ENCODE measurements at regions not wholly inside any gene's neighbourhood (a gene's known extent, or its start where the extent isn't known, plus 50 kb on each side); places are given as distances from the start of the nearest gene placed in this dataset.

DNA sequence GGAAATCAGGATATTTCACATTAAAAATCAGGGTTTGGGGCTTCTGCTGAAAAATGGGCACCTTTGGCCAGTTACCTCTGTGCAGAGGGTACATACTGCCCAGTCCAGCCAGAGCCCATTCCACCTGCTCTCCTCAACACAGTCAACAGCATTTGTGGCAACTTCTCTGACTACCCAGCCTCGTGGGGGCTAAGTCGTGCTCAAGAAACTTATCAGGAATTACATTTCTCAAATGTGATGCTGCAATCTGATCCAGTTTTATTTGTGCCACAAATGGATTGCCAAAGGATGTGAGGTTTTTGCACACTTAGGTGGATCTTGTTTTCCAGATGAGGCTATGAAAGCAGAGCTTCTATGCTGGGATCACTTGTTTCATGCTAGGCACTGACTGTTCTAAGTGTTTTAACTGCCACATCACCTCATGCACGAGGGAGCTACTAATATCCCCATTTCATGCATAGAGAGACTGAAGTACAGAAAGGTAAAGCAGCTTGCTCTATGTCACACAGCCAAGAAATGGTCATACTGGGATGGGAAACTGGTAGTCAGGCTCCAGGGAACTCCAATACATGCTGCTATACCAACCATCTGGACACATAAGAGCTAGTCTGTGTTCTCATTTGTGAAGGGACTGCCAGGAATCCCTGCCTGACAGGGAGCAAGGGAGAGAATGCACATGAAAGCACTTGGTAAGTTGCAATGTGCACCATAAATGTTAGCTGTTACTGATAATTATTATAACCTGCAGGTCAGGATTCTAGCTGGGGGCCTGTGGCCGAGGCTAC is 89.0 kb upstream of the HK2 start:
- TF ChIP-seq POLR2A (IDR thresholded peaks at IDR 0.05): no peak
- TF ChIP-seq, protein P1, sequence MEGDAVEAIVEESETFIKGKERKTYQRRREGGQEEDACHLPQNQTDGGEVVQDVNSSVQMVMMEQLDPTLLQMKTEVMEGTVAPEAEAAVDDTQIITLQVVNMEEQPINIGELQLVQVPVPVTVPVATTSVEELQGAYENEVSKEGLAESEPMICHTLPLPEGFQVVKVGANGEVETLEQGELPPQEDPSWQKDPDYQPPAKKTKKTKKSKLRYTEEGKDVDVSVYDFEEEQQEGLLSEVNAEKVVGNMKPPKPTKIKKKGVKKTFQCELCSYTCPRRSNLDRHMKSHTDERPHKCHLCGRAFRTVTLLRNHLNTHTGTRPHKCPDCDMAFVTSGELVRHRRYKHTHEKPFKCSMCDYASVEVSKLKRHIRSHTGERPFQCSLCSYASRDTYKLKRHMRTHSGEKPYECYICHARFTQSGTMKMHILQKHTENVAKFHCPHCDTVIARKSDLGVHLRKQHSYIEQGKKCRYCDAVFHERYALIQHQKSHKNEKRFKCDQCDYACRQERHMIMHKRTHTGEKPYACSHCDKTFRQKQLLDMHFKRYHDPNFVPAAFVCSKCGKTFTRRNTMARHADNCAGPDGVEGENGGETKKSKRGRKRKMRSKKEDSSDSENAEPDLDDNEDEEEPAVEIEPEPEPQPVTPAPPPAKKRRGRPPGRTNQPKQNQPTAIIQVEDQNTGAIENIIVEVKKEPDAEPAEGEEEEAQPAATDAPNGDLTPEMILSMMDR (IDR thresholded peaks at IDR 0.05): no peak

Data from breast epithelium (tissue), 3 donors.